GM18498 (cell line): ENCODE measurements at regions not wholly inside any gene's neighbourhood (a gene's known extent, or its start where the extent isn't known, plus 50 kb on each side); places are given as distances from the start of the nearest gene placed in this dataset.
"Not testable (repeated sequence)": the region's sequence is repeated elsewhere in the genome, so short reads cannot be mapped to it uniquely, and the experiment has no call there.

Experiments used
- ATAC-seq: cut with Tn5 transposase; IDR thresholded peaks from one replicate; pipeline ENCODE4 v1.9.1; 2021; ENCODE audit warnings: mild to moderate bottlenecking, moderate library complexity; ENCODE audit not compliant: unreplicated experiment

DNA sequence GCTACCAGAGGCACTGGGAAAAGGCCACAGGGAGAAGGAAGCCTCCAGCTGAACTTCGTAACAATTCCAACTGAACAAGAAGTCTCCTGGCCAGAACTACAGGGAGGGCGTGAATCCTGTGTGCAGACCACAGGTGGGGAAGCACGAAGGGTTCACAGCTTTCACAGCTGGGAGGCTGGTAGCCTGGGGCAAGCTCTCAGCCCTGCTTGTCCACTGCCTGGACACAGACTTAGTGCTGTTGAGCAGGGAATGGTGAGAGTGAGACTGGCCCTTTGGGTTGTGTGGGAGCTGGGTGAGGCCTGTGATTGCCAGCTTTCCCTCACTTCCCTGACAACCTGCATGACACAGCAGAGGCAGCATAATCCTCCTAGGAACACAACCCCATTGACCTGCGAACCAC is 52.1 kb upstream of the TMEM45B start:
- not testable (repeated sequence) for ATAC-seq

DNA sequence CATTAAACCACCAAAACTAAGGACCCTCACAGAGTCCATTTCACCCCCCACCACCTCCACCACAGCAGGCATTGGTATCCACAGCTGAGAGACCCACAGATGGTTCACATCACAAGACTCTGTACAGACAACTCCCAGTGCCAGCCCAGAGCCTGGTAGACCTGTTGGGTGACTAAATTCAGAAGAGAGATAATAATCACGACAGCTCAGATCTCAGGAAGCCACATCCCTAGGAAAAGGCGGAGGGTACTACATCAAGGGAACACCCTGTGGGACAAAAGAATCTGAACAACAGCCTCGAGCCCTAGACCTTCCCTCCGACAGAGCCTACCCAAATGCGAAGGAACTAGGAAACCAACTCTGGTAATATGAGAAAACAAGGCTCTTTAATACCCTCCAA is 51.4 kb upstream of the TMEM45B start:
- not testable (repeated sequence) for ATAC-seq
